ENCODE measurements at regions not wholly inside any gene's neighbourhood (a gene's known extent, or its start where the extent isn't known, plus 50 kb on each side); places are given as distances from the start of the nearest gene placed in this dataset.

- H3K9me3 ChIP-seq: no peaks in the 10 kb centered on the region
- WGBS, 3 donors: 25 to 37% (median 30%) methylated on average over 1 of the region's 1 CpG
- no peaks in the 10 kb centered on the region for H3K27me3 ChIP-seq (ENCODE audit: insufficient read depth in 3 of 3, low read length in 2 of 3)
- ATAC-seq (no peak), DNase-seq (no peak)
- no peak overlapping the region for H3K4me3 ChIP-seq
- H3K36me3 ChIP-seq (ENCODE audit: insufficient read depth in 1 of 2, low read depth in 1 of 2): no peaks in the 10 kb centered on the region
- no peak overlapping the region for H3K27ac ChIP-seq
- H3K4me1 ChIP-seq: no peaks in the 10 kb centered on the region
- intact Hi-C loops (cut with DNase I): no loop called here
- TF ChIP-seq CTCF (IDR thresholded peaks at IDR 0.05): no peak
Observed at GRCh38 chr14:44782775-44783238, 178.9 kb downstream of the KLHL28 start.

GRCh38 chr14:44780989-44781388, 180.8 kb downstream of the KLHL28 start:
- Histone ChIP-seq H3K27me3 (ENCODE audit: insufficient read depth in 3 of 3, low read length in 2 of 3) (no peaks in the 10 kb centered on the region), H3K36me3 (ENCODE audit: insufficient read depth in 1 of 2, low read depth in 1 of 2) (no peaks in the 10 kb centered on the region), H3K4me1 (no peaks in the 10 kb centered on the region), H3K9me3 (no peaks in the 10 kb centered on the region), H3K27ac (no peak overlapping the region), H3K4me3 (no peak overlapping the region)
- intact Hi-C loops (cut with DNase I): no loop called here
- ATAC-seq (no peak), DNase-seq (no peak)
- TF ChIP-seq CTCF (IDR thresholded peaks at IDR 0.05): no peak
- 38 to 40% (median 38%) methylated on average over 3 of the region's 3 CpGs for WGBS, 3 donors

GRCh38 chr14:44778604-44779003, 183.1 kb downstream of the KLHL28 start:
- intact Hi-C loops (cut with DNase I): no loop called here
- WGBS, 3 donors: 11 to 13% (median 11%) methylated on average over 2 of the region's 2 CpGs

GRCh38 chr14:44777584-44777983, 184.2 kb downstream of the KLHL28 start:
- H3K27ac ChIP-seq: no peak overlapping the region
- no peaks in the 10 kb centered on the region for H3K27me3 ChIP-seq (ENCODE audit: insufficient read depth in 3 of 3, low read length in 2 of 3)
- 72 to 79% (median 78%) methylated on average over 5 of the region's 5 CpGs for WGBS, 3 donors
- H3K9me3 ChIP-seq: no peaks in the 10 kb centered on the region
- DNase-seq: no peak
- H3K4me3 ChIP-seq: no peak overlapping the region
- TF ChIP-seq CTCF (IDR thresholded peaks at IDR 0.05): no peak
- H3K4me1 ChIP-seq: no peaks in the 10 kb centered on the region
- ATAC-seq: no peak
- intact Hi-C loops (cut with DNase I): no loop called here
- H3K36me3 ChIP-seq (ENCODE audit: insufficient read depth in 1 of 2, low read depth in 1 of 2): no peaks in the 10 kb centered on the region

More at GRCh38 chr14:44778604-44779003, 183.1 kb downstream of the KLHL28 start:
- Histone ChIP-seq H3K36me3 (ENCODE audit: insufficient read depth in 1 of 2, low read depth in 1 of 2) (no peaks in the 10 kb centered on the region), H3K4me3 (no peak overlapping the region), H3K4me1 (no peaks in the 10 kb centered on the region), H3K27ac (no peak overlapping the region), H3K27me3 (ENCODE audit: insufficient read depth in 3 of 3, low read length in 2 of 3) (no peaks in the 10 kb centered on the region), H3K9me3 (no peaks in the 10 kb centered on the region)
- DNase-seq (no peak), ATAC-seq (no peak)
- TF ChIP-seq CTCF (IDR thresholded peaks at IDR 0.05): no peak

- no peak overlapping the region for H3K27ac ChIP-seq
- no peaks in the 10 kb centered on the region for H3K9me3 ChIP-seq
- no peaks in the 10 kb centered on the region for H3K27me3 ChIP-seq (ENCODE audit: insufficient read depth in 3 of 3, low read length in 2 of 3)
- no peak for TF ChIP-seq CTCF (IDR thresholded peaks at IDR 0.05)
- ATAC-seq (no peak), DNase-seq (no peak)
- whole genome bisulfite sequencing, 3 donors: 87 to 93% (median 91%) methylated on average over 3 of the region's 3 CpGs
- H3K36me3 ChIP-seq (ENCODE audit: insufficient read depth in 1 of 2, low read depth in 1 of 2): no peaks in the 10 kb centered on the region
- intact Hi-C loops (cut with DNase I): no loop called here
- no peaks in the 10 kb centered on the region for H3K4me1 ChIP-seq
- H3K4me3 ChIP-seq: no peak overlapping the region
Observed at GRCh38 chr14:44775248-44775647, 186.5 kb downstream of the KLHL28 start.

All from psoas muscle (tissue), 7 donors.